ENCODE measurements at regions not wholly inside any gene's neighbourhood (a gene's known extent, or its start where the extent isn't known, plus 50 kb on each side); places are given as distances from the start of the nearest gene placed in this dataset.

DNA sequence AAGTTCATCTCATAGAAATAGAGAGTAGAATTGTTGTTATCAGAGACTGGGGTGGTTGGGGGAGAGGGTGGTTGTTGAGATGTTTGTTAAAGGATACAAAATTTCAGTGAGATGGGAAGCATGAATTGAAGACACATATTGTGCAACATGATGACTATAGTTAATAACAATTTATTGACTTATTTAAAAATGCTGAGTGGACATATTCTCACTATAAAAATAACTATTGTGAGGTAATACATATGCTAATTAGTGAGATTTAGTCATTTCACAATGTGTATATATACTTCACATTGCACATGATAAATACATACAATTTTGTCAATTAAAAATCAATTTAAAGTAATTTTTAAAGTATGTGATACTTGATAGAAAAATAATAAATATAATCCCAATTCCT, 722.5 kb upstream of the CHD1 start:
- TF ChIP-seq MAFK (IDR thresholded peaks at IDR 0.05; ENCODE audit: low read depth, low read length) = peak; percentile 94
- no peak for TF ChIP-seq POLR2A (IDR thresholded peaks at IDR 0.05; ENCODE audit: control extremely low read depth in 1 of 2, low read depth in 2 of 2, low read length in 2 of 2)
- no peak for TF ChIP-seq TEAD4 (IDR thresholded peaks at IDR 0.05; ENCODE audit: low read depth, low read length)
- TF ChIP-seq CTBP2 (IDR thresholded peaks at IDR 0.05; ENCODE audit: borderline replicate concordance, insufficient read depth, insufficient read length, low read length) = no peak
- TF ChIP-seq TAF1 (IDR thresholded peaks at IDR 0.05; ENCODE audit: low read depth, low read length) = no peak
- TF ChIP-seq GABPA (IDR thresholded peaks at IDR 0.05; ENCODE audit: borderline replicate concordance, insufficient read depth, low read length) = no peak
- TF ChIP-seq POLR2AphosphoS5 (IDR thresholded peaks at IDR 0.05; ENCODE audit: low read depth, low read length) = no peak
- TF ChIP-seq, protein P1, sequence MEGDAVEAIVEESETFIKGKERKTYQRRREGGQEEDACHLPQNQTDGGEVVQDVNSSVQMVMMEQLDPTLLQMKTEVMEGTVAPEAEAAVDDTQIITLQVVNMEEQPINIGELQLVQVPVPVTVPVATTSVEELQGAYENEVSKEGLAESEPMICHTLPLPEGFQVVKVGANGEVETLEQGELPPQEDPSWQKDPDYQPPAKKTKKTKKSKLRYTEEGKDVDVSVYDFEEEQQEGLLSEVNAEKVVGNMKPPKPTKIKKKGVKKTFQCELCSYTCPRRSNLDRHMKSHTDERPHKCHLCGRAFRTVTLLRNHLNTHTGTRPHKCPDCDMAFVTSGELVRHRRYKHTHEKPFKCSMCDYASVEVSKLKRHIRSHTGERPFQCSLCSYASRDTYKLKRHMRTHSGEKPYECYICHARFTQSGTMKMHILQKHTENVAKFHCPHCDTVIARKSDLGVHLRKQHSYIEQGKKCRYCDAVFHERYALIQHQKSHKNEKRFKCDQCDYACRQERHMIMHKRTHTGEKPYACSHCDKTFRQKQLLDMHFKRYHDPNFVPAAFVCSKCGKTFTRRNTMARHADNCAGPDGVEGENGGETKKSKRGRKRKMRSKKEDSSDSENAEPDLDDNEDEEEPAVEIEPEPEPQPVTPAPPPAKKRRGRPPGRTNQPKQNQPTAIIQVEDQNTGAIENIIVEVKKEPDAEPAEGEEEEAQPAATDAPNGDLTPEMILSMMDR (IDR thresholded peaks at IDR 0.05; ENCODE audit: control extremely low read depth in 1 of 3, insufficient read depth in 1 of 3, low read depth in 1 of 3, low read length in 3 of 3) = no peak
- no peak for TF ChIP-seq EZH2 (IDR thresholded peaks at IDR 0.05; ENCODE audit: low read depth, low read length, severe bottlenecking)
- no peak for TF ChIP-seq RAD21 (IDR thresholded peaks at IDR 0.05 in 1 of 2, conservative IDR thresholded peaks at IDR 0.05 in 1 of 2; ENCODE audit: low read depth in 2 of 2, low read length in 2 of 2)

Measured in H1 (cell line).